ENCODE measurements at regions not wholly inside any gene's neighbourhood (a gene's known extent, or its start where the extent isn't known, plus 50 kb on each side); places are given as distances from the start of the nearest gene placed in this dataset.

DNA sequence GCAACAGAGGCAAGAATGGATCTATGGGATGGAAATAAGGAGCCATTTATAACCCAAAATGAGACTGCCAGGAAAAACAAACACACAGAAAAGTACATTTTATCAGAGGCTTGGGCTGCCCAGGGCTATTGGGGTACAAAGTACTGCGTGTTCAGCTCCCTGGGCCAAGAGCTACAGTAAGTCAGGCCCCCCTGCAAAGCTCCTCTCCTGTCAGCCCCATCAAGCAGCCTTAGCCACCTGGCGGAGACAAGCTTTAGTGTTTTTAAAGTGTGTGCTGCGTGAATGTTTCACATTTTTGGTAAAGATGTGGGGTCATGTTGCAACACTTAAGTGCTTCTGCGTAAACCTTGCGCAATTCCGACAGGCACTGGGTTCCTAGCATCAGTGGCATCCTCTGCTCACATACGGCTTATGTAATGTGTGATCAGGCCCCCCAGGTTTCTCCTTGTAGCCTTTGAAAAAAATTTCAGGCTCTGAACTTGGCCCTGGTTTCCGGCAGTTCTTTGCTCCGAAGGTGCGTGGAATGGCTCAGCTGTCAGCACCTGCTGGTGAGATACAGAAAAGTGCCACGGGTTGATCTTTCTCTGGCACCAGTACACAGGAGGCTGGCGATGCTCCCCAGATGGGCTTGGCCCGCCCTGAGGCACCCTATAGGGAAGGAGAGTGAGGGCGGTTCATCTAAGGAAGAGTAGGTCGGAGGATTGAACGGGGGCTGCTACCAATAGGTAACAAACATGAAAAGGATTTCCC lies 198.7 kb upstream of the EEA1 start:
- no peak overlapping the region for H3K27ac ChIP-seq
- no peak for DNase-seq
- TF ChIP-seq, protein P1, sequence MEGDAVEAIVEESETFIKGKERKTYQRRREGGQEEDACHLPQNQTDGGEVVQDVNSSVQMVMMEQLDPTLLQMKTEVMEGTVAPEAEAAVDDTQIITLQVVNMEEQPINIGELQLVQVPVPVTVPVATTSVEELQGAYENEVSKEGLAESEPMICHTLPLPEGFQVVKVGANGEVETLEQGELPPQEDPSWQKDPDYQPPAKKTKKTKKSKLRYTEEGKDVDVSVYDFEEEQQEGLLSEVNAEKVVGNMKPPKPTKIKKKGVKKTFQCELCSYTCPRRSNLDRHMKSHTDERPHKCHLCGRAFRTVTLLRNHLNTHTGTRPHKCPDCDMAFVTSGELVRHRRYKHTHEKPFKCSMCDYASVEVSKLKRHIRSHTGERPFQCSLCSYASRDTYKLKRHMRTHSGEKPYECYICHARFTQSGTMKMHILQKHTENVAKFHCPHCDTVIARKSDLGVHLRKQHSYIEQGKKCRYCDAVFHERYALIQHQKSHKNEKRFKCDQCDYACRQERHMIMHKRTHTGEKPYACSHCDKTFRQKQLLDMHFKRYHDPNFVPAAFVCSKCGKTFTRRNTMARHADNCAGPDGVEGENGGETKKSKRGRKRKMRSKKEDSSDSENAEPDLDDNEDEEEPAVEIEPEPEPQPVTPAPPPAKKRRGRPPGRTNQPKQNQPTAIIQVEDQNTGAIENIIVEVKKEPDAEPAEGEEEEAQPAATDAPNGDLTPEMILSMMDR (IDR thresholded peaks at IDR 0.05; ENCODE audit: low read depth, low read length): no peak
- no peaks in the 10 kb centered on the region for H3K27me3 ChIP-seq (ENCODE audit: insufficient read depth, low read depth, severe bottlenecking)
- H3K9me3 ChIP-seq (ENCODE audit: severe bottlenecking): no peaks in the 10 kb centered on the region
- H3K36me3 ChIP-seq: no peaks in the 10 kb centered on the region
- H3K4me3 ChIP-seq (ENCODE audit: low read depth, low read length): no peak overlapping the region

DNA sequence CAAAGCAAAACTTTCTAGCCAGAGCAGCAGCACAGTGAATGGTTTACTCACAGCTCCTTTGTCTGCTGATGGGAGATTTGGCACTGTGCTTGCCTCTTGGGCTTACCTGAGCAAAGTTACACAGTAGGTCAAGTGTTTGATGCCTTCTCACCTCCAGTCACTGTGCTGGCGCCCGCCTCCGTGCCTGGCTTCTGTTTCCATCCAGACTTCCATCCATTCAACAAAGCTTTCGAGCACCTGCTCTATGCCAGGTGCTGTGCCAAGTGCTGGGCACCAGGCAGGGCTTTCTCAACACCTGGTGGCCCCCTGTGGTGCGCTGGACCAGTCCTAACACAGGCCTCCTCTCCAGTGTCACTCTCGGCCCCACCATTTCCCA lies 199.2 kb upstream of the EEA1 start:
- H3K27me3 ChIP-seq (ENCODE audit: insufficient read depth, low read depth, severe bottlenecking): no peaks in the 10 kb centered on the region
- H3K9me3 ChIP-seq (ENCODE audit: severe bottlenecking): no peaks in the 10 kb centered on the region
- no peak overlapping the region for H3K27ac ChIP-seq
- H3K4me3 ChIP-seq (ENCODE audit: low read depth, low read length): no peak overlapping the region
- TF ChIP-seq, protein P1 (IDR thresholded peaks at IDR 0.05; ENCODE audit: low read depth, low read length): no peak
- H3K36me3 ChIP-seq: no peaks in the 10 kb centered on the region
- no peak for DNase-seq

- H3K27ac ChIP-seq: no peak overlapping the region
- H3K36me3 ChIP-seq: no peaks in the 10 kb centered on the region
- DNase-seq: no peak
- no peaks in the 10 kb centered on the region for H3K27me3 ChIP-seq (ENCODE audit: insufficient read depth, low read depth, severe bottlenecking)
- H3K4me3 ChIP-seq (ENCODE audit: low read depth, low read length): no peak overlapping the region
- no peaks in the 10 kb centered on the region for H3K9me3 ChIP-seq (ENCODE audit: severe bottlenecking)
- TF ChIP-seq, protein P1 (IDR thresholded peaks at IDR 0.05; ENCODE audit: low read depth, low read length): no peak
Measured at GRCh38 chr12:93130366-93131054, 201.4 kb upstream of the EEA1 start.

- Histone ChIP-seq H3K9me3 (ENCODE audit: severe bottlenecking) (no peaks in the 10 kb centered on the region), H3K36me3 (no peaks in the 10 kb centered on the region), H3K27me3 (ENCODE audit: insufficient read depth, low read depth, severe bottlenecking) (no peaks in the 10 kb centered on the region), H3K27ac (no peak overlapping the region), H3K4me3 (ENCODE audit: low read depth, low read length) (no peak overlapping the region)
- no peak for DNase-seq
- TF ChIP-seq, protein P1 (IDR thresholded peaks at IDR 0.05; ENCODE audit: low read depth, low read length): no peak
Measured at GRCh38 chr12:93133361-93133760, 204.3 kb upstream of the EEA1 start.

DNA sequence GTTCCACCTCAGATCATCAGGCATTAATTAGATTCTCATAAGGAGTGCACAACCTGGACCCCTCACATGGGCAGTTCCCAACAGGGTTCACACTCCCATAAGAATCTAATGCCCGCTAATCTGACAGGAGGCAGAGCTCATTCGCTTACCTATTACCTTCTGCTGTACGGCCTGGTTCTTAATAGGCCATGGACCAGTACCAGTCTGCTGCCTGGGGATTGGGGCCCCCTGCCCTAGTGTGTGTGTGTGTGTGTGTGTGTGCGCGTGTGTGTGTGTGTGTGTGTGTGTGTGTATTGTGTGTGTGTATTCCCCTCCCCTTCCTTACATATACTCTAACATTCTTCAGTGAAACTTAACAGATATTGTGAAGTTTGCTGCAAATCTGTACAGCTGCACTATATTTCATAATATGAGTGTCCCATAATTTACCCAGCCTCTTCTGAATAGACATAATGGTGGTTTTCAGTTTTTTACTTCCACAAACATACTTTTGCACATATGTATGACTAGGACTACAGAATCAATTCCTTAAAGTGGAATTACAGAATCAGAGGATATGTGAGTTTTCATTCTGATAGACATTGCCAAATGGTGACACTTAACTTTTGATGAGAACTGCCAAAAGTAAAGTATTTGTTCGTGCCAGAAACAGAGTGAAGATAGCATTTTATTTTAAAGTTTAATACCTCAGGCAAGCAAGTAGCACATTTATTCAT lies 205.2 kb upstream of the EEA1 start:
- Histone ChIP-seq H3K36me3 (no peaks in the 10 kb centered on the region), H3K9me3 (ENCODE audit: severe bottlenecking) (no peaks in the 10 kb centered on the region), H3K4me3 (ENCODE audit: low read depth, low read length) (no peak overlapping the region), H3K27me3 (ENCODE audit: insufficient read depth, low read depth, severe bottlenecking) (no peaks in the 10 kb centered on the region), H3K27ac (no peak overlapping the region)
- no peak for DNase-seq
- TF ChIP-seq, protein P1 (IDR thresholded peaks at IDR 0.05; ENCODE audit: low read depth, low read length): no peak

All from WERI-Rb-1 (cell line).